HS-5 (cell line): ENCODE measurements at regions not wholly inside any gene's neighbourhood (a gene's known extent, or its start where the extent isn't known, plus 50 kb on each side); places are given as distances from the start of the nearest gene placed in this dataset.
"Not testable (repeated sequence)": the region's sequence is repeated elsewhere in the genome, so short reads cannot be mapped to it uniquely, and the experiment has no call there.

Experiments used
- DNase-seq: peaks from one replicate; pipeline ENCODE4 v3.0.0-alpha.2; 2012; ENCODE audit warnings: low read depth

- no peak for DNase-seq
Measured at GRCh38 chr2:16392647-16393499, 272.8 kb downstream of the CYRIA start.

- DNase-seq = no peak
Measured at GRCh38 chr2:16391986-16392385, 273.6 kb downstream of the CYRIA start.

- no peak for DNase-seq
Measured at GRCh38 chr2:16390561-16390960, 275.1 kb downstream of the CYRIA start.

- DNase-seq = no peak
Measured at GRCh38 chr2:16389611-16390010, 276.0 kb downstream of the CYRIA start.

GRCh38 chr2:16388199-16388830, 277.3 kb downstream of the CYRIA start:
- DNase-seq = not testable (repeated sequence)

- no peak for DNase-seq
Measured at GRCh38 chr2:16387461-16387984, 278.1 kb downstream of the CYRIA start.

- DNase-seq = no peak
Measured at GRCh38 chr2:16386431-16386830, 279.2 kb downstream of the CYRIA start.

- DNase-seq = no peak
Measured at GRCh38 chr2:16386031-16386430, 279.6 kb downstream of the CYRIA start.

- DNase-seq = no peak
Measured at GRCh38 chr2:16385341-16385740, 280.3 kb downstream of the CYRIA start.

- no peak for DNase-seq
Measured at GRCh38 chr2:16383411-16383810, 282.2 kb downstream of the CYRIA start.

- no peak for DNase-seq
Measured at GRCh38 chr2:16382451-16382850, 283.2 kb downstream of the CYRIA start.

GRCh38 chr2:16381511-16381910, 284.1 kb downstream of the CYRIA start:
- no peak for DNase-seq

- not testable (repeated sequence) for DNase-seq
Measured at GRCh38 chr2:16379901-16380300, 285.7 kb downstream of the CYRIA start.

- DNase-seq = not testable (repeated sequence)
Measured at GRCh38 chr2:16379061-16379460, 286.6 kb downstream of the CYRIA start.

- no peak for DNase-seq
Measured at GRCh38 chr2:16378031-16378430, 287.6 kb downstream of the CYRIA start.

- no peak for DNase-seq
Measured at GRCh38 chr2:16375981-16376380, 289.7 kb downstream of the CYRIA start.

- no peak for DNase-seq
Measured at GRCh38 chr2:16375351-16375750, 290.3 kb downstream of the CYRIA start.

GRCh38 chr2:16374671-16375070, 291.0 kb downstream of the CYRIA start:
- DNase-seq = no peak

GRCh38 chr2:16373341-16373740, 292.3 kb downstream of the CYRIA start:
- no peak for DNase-seq

- no peak for DNase-seq
Measured at GRCh38 chr2:16371751-16372150, 293.9 kb downstream of the CYRIA start.

- DNase-seq = no peak
Measured at GRCh38 chr2:16368951-16369350, 296.7 kb downstream of the CYRIA start.

GRCh38 chr2:16368328-16368727, 297.3 kb downstream of the CYRIA start:
- no peak for DNase-seq

- DNase-seq = no peak
Measured at GRCh38 chr2:16365366-16365765, 300.3 kb downstream of the CYRIA start.
